ENCODE measurements at regions not wholly inside any gene's neighbourhood (a gene's known extent, or its start where the extent isn't known, plus 50 kb on each side); places are given as distances from the start of the nearest gene placed in this dataset.

GRCh38 chr6:14255916-14256315 is 138.3 kb downstream of the CD83 start:
- DNase-seq = no peak

- no peak for DNase-seq
Measured at GRCh38 chr6:14258117-14258516, 140.5 kb downstream of the CD83 start.

DNA sequence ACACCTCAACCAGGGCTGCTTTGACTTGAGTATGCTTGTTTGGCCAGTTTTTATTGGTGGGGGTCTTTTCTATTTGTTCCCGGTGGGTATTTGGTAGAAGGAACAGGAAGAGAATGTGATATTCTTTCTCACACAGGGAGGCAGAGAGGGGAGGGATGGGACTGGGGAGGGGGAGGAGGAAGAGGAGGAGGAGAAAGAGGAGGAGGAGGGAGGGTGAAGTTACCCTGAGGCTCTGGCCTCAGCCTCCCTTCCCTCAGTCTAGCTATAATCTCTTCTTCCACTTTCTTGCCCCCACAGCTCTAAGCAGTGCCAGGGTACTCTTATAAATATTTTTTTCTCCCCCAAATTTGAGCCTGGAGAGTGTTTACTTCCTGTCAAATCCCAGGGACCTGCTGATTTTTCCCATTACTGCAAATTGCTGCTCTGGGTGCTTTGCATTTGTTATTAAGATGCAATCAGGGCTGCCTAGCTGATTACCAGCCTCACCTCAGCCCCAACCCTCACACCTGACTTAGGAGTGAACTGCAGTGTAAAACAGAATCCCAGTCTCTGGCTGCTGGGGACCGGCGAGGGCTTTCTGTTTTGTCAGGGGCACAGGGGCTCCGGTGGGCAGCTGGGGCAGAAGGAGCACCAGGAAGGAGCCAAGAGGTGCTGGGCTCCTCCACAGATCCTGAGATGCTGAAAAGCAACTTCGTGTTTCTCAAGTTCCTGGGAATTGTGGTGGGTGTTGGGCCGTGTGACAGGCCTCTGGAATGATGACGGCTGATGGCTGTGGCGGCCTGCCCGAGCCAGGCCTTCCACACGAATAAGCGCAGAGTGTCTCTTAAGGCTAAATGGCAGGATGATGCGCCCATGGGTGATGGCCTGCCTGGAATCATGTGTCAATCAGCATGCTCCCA is 141.4 kb downstream of the CD83 start:
- peak; percentile 76 for DNase-seq

GRCh38 chr6:14259594-14260152 is 142.1 kb downstream of the CD83 start:
- no peak for DNase-seq

DNA sequence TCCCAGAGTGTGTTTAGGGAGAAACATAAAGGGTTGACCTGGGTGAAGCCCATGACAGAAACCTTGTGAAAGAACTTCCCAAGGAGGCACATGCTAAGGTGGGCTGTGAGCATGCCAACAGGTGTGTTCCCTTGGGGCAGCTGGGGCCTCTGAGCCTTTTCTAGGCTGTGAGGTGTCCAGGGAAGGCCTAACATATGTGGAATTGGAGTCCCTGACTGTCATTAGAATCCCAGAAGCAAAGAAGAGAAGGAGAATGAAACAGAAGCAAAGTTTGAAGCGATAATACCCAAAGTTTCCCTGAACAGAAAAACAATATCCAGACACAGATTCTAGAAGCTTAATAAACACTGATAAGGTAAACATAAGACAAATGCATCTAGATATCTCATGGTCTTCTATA is 143.3 kb downstream of the CD83 start:
- no peak for DNase-seq

DNA sequence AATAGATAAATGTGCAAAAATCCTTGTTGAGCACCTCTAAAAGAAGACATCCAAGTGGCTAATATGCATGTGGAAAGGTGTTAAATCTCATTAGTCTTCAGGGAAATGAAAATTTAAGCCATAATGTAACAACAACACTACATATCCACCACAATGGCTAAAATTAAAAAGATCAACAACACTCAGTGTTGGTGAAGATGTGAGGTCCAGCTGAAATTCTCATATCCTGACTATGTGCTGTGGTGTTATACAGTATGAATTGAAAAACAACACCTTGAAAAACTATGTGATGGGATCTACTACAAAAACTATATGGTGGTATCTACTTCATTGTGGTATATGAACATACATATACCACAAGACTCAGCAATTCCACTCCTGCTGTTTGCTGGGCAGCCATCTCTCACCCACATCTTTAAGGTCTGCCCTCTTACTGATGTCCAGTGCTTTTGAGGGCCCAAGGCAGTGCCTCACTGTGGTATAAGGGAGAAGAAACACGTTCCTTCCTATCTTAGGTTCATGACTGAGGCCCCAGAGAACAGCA is 146.4 kb downstream of the CD83 start:
- no peak for DNase-seq

GRCh38 chr6:14265049-14266021 is 147.8 kb downstream of the CD83 start:
- DNase-seq = peak; percentile 87

DNA sequence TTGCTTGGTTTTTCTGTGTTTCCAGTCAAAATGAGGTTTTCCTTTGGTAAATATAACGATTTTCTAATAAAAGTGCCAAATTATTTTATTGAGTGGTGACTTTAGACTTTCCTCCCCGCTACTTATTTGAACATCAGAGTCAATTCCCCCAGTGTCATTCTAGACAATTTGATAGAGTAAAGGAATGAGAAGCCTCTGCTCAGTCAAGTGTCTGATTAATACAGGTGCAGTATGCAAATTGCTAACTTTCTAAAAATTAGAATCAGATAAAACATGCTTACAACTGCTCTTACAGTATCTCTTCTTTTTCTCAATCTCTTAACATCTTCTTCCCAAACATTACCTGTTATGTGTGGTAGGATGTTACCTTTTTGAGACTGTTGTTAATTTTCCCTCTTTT is 148.7 kb downstream of the CD83 start:
- no peak for DNase-seq

DNA sequence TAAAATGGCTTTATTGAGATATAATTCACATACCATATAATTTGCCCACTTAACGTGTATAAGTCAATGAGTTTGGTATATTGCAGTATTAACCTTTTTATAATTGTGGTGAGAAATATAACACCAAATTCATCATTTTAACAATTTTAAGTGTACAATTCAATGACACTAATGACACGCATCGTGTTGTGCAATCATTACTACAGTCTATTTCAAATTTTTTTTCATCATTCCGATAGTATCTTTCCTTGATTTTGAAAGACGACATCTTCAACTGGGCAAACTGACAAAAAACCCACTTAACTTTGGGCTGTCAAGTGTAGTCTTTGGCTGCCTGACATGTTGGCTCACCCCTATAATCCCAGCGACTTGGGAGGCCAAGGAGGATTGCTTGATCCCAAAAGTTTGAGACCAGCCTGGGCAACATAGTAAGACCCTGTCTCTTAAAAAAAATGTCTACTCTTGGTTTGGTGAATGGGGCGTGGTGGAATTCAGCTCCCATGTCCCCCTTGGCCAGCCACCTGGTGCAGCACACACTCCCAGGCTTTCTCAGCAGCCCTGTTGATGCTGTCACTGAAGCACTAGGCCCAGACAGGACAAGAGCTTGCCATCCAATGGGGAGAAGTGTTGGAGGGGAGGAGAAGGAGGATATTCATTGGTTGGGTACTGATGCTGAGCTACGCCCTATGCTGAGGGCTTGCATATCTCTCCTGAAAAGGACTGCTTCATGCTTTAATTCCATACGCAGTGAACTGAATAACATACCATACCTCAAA is 150.5 kb downstream of the CD83 start:
- DNase-seq = no peak

GRCh38 chr6:14269436-14269835 is 151.9 kb downstream of the CD83 start:
- DNase-seq = no peak

DNA sequence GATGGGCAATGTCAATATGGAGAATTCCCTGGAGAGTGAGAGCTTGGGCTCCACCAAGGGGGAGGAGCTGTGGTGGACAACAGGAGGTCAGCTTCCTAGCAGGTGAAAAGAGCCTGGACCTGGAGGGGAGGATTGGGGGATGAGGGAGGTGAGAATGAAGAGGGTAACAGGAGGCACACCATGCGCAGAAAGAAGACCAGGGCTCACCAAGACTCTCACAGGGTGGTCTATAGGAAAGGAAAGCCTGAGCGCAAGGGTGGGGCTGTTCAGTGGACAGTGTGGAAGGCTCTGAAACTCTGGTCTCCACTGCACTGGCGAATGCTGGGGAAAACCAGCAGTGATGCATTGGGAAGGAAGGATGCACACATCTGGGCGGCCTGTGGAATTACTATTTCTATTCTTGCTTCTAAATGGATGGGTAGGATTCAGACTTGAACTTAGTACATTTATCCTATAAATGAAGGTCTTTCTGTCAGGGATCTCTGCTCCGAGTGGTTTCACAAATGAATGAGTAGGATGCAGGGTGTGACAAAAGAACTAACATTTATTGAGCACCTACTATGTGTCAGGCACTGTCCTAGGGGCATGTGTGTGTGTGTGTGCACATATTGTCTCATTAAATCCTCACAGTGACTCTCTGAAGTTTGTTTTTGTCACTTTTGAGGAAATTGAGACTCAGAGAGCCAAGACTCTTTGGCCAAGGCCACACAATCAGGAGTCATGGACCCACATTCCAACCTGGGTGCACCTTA is 152.7 kb downstream of the CD83 start:
- DNase-seq = peak; percentile 22

DNA sequence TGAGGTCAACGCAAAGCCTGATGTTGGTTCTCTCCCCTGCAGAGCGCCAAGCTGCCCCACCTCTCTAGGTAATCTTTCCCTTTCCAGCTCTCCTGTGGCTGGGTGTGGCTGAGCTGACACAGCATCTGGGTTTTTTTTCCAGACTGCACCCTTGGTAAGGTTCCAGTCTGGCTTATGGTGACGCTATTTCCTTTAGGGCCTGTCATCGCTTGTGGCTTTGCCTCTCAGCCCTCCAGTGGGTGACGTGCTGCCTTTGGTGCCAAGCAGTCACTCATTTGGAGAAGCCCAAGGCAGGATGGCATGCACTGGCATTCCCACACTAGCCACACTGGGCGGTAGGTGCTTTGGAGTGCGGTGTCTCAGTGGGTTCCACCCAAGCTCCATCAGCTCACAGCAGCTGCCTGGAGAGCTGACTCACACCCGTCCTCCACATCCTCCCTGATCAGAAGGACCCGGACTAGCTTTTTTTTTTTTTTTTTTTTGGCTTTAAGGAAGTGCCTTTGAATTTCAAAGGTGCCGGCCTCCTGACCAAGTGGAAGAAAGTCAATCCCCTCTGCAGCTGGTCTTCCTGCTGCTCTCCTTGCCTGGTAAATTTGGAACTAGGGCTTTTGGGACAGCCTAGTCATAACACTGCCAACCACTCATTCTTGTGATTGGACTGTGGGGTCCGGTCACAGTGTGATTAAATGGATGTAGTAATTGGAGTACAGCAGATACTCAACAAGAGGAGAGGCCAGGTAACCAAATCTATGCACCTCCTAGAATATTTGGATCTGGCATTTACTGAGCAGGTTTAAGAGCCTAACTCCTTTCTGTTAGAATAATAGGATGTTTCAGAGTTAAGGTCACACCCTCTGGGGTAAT is 153.6 kb downstream of the CD83 start:
- peak; percentile 24 for DNase-seq

GRCh38 chr6:14271789-14272736 is 154.5 kb downstream of the CD83 start:
- DNase-seq = no peak

DNA sequence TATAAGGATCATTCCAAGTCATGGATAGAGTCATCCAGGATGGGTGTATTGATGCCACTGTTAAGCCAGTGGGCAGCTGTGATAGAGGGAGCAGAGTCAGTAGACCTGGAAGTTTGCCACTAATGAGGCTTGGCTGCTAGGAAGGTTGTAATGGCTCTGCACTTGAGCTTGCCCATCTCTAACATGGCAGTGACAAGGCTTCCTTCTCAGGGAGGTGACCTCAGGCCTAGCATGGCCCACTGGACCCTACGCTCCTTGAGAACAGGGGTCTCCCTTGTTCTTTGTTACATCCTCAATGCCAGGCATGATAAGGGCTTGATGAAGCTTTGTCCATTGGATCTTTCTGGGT is 155.1 kb downstream of the CD83 start:
- no peak for DNase-seq

- DNase-seq = peak; percentile 33
Measured at GRCh38 chr6:14273191-14273590, 155.6 kb downstream of the CD83 start.

DNA sequence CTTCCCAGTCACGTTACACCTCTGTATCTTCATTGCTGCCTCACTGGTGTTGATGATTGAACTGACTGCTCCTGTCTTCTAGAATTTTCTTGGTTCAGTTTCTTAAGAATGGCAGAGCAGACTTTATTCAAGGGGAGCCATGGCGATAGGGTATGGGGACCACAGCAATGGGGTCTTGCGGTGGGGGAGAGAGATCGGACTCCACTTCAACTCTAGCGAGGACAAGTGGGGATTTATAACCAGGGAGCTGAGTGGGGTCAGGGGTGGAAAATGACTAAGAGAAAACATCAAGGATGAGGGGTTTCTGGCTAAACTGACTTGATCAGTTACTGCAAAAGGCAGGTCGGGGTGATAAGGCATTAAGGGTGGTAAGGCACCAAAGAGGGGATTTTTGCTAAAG is 156.4 kb downstream of the CD83 start:
- no peak for DNase-seq

DNA sequence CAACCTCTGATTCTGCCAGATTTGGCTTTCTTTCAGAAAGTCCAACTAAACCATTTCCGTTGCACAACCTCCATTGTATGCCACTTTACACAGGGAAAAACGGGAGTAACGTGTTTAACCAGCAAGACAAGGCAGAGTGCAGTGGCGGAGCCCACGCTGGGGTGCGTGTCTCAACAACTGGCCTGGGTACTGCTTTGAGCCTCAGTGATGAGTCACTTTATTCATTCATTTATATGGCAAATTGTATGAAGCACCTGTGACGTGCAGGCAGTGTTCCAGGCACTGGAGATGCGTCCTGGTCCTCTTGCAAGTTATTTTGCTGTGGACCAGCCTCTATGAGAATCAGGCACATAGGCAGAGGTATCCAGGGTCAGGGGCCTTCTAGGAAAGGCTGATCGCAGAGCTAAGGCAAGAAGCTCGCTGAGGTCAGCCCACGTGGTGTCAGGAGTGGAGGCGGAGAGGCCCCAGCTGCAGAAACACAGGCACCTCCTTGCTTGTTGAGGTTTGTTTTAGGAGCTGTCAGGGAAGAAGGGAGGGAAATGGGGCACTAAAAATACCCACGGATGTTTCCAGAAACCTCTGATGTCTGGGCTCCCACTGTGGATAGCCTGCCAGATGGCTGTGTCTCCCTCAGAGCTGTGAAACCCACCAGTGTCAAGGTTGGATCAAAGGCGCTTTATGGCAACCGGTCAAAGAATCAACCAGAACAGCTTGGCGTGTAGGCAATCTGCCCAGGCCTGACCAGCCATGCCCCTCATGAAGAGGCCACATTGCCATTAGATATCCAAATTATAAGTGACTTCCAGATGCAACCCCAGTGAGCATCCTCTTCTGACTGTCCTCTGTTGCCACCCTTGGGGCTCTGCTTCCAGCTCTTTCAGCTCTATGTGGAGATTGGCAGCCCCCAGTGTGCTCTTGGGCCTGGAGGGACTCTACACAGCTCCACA is 157.2 kb downstream of the CD83 start:
- no peak for DNase-seq

GRCh38 chr6:14275493-14275851 is 157.9 kb downstream of the CD83 start:
- DNase-seq = no peak

Data from NCI-H69 (cell line).